ENCODE measurements at regions not wholly inside any gene's neighbourhood (a gene's known extent, or its start where the extent isn't known, plus 50 kb on each side); places are given as distances from the start of the nearest gene placed in this dataset.

DNA sequence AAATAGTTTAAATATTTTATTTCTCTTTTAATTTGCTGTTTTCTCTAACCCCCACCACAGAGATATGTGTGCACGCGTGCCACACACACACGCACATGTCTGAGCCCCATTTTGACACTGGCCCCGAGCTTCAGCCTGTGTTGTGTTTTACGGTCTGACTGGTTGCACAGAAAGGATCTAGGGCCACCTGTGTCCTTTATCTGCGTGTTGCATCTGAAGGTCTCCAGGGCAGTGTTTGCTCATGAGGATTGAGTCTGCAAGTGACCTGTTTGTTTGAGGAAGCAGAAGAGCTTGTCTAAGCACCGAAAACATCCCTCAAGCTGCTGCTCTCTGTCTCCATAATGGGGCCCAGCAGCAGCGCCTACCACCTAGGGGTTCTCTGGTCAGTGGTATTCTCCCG is 266.4 kb upstream of the LYZL1 start:
- ChIA-PET POLR2A (no interaction called here), CTCF (interaction anchor here (1.1 to 1.6 kb wide), 2 partner anchors 9 to 29 kb away, joined by 4 to 7 read pairs; no protein-coding TSS in a partner anchor)
- no peak for DNase-seq (ENCODE audit: extremely low spot score)
- TF ChIP-seq, protein P1, sequence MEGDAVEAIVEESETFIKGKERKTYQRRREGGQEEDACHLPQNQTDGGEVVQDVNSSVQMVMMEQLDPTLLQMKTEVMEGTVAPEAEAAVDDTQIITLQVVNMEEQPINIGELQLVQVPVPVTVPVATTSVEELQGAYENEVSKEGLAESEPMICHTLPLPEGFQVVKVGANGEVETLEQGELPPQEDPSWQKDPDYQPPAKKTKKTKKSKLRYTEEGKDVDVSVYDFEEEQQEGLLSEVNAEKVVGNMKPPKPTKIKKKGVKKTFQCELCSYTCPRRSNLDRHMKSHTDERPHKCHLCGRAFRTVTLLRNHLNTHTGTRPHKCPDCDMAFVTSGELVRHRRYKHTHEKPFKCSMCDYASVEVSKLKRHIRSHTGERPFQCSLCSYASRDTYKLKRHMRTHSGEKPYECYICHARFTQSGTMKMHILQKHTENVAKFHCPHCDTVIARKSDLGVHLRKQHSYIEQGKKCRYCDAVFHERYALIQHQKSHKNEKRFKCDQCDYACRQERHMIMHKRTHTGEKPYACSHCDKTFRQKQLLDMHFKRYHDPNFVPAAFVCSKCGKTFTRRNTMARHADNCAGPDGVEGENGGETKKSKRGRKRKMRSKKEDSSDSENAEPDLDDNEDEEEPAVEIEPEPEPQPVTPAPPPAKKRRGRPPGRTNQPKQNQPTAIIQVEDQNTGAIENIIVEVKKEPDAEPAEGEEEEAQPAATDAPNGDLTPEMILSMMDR (IDR thresholded peaks at IDR 0.05; ENCODE audit: control extremely low read depth, extremely low read depth, low read depth, missing control alignments), result no peak

DNA sequence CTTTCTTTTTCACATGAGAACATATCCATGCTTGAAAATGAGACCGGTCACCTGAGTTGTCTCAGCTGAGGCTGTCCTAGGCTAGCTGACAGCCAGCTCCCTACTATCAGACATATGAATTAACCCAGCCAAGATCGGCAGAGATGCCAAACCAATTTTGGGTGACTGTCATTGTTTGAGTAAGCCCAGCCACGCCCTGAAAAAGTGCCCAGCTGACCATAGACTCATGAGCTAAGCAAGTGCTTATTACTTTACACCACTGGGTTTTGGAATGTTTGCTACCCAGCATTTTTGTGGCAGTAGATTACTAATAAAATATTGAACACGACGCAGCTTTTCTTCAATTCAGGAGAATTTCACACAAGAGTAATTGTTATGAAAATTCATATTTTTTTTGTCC is 265.2 kb upstream of the LYZL1 start:
- ChIA-PET POLR2A (no interaction called here), CTCF (interaction anchor here (1.3 to 2.0 kb wide), 3 partner anchors 8 to 395 kb away, joined by 3 to 7 read pairs (median 4); no protein-coding TSS in a partner anchor)
- no peak for DNase-seq (ENCODE audit: extremely low spot score)
- TF ChIP-seq, protein P1 (IDR thresholded peaks at IDR 0.05; ENCODE audit: control extremely low read depth, extremely low read depth, low read depth, missing control alignments), result no peak

DNA sequence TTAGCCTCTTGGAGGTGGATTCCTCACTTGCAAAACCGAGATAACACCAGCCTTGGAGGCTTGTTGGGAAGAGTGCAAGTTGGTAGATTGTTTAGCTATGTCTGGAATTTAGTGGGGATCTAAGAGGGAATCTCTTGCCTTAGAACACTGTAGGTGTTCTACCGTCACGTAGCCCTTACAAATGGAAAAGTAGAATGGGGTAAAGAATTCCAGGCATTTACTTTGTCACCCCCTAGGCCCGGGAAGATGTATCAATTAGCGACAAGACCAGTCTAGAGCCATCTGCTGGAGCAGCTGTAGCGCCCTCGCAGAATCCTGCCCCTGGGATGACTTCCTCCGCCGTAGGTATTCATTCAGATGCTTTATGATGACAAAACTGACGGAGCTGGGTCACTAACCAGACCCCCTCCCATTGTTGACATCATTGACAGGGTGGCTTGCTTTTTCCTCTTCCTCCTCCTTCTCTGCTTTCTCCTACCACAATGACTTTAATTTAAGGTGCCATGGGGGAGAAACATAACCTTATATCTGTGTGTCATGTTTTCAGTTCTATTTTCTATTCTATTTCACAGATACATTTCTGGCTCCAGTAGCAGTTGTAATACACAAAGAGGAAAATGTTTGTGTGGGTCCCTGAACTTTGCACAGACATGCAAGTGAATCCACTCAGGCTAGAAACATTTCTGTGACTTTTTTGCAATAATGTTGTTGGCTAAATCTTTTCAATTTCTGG is 262.6 kb upstream of the LYZL1 start:
- CTCF ChIA-PET, result no interaction called here
- POLR2A ChIA-PET, result no interaction called here
- DNase-seq (ENCODE audit: extremely low spot score), result no peak
- TF ChIP-seq, protein P1 (IDR thresholded peaks at IDR 0.05; ENCODE audit: control extremely low read depth, extremely low read depth, low read depth, missing control alignments), result no peak

DNA sequence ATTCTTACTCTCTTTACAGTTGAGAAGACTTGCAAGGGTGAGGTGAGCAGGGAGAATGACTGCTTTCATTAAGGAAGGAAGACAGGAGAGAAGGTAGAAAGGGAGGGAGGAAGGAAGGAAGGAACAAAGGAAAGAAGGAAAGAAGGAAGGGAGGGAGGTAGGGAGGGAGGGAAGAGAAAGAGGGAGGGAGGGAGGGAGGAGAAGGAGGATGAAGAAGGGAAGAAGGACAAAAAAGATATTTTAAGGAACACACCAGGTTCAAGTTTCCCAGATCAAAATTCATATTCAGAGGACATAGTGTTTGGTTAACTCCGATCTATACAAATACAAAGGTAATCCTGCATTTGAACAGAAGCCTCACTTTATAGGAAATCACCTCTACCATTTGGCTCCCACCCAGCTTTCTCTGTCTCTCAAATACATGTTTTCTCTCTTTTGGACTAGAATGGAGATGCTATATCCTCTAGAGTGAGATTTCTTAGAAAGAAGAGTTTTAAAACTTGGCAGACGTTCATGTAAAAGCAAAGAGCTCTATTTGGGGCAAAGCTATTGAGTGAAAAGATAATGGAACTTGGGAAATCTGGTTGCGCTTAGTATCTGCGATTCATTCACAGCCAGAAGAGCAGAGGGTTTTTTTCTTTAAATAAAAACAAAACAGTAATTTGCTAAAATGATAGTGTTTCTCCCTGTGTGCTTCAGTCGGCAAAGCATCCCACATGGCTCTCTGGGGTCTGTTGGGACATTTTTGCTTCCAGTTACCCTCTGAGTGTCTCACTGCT is 261.9 kb upstream of the LYZL1 start:
- CTCF ChIA-PET, result interaction anchor here (1.6 kb wide), 1 partner anchor 24 kb away, joined by 3 read pairs; no protein-coding TSS in a partner anchor

DNA sequence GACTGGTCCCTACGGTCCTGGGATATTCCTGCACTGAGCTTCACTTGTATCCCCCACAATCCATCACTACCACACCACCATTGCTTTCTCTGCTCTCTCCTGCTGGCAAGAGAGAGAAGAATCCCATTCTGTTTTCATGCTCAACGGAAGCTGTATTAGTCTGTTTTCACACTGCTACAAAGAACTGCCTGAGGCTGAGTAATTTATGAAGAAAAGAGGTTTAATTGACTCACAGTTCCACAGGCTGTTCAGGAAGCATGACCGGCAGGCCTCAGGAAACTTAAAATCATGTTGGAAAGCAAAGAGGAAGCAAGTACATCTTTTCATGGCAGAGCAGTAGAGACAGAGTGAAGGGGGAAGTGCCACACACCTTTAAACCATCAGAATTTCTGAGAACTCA is 260.4 kb upstream of the LYZL1 start:
- ChIA-PET CTCF (interaction anchor here (1.6 kb wide), 1 partner anchor 23 kb away, joined by 3 read pairs; no protein-coding TSS in a partner anchor), POLR2A (no interaction called here)
- TF ChIP-seq, protein P1 (IDR thresholded peaks at IDR 0.05; ENCODE audit: control extremely low read depth, extremely low read depth, low read depth, missing control alignments), result no peak
- no peak for DNase-seq (ENCODE audit: extremely low spot score)

More for the DNA sequence above, 261.9 kb upstream of the LYZL1 start:
- TF ChIP-seq, protein P1 (IDR thresholded peaks at IDR 0.05; ENCODE audit: control extremely low read depth, extremely low read depth, low read depth, missing control alignments), result no peak
- DNase-seq (ENCODE audit: extremely low spot score), result no peak
- POLR2A ChIA-PET, result no interaction called here

DNA sequence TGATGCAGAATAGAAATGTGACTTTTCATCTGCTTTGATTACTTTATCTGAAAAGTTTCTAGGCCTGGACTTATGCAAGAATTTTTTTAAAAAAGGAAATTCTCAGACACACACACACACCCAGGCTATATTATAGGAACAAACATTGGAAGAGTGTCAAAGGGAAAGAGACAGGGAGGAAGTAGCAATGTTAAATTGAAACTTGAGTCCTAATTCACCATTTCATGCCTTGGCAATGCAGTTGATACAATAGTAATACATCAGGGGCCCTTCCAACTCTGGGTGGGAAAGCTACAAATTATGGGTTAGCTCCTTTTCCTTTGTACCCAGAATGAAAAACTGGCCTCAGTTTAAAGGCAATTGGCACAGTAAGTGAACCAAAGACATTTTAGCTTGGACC is 258.0 kb upstream of the LYZL1 start:
- ChIA-PET CTCF (interaction anchor here (1.5 kb wide), 1 partner anchor 8 kb away, joined by 7 read pairs; no protein-coding TSS in a partner anchor), POLR2A (no interaction called here)
- no peak for DNase-seq (ENCODE audit: extremely low spot score)
- TF ChIP-seq, protein P1 (IDR thresholded peaks at IDR 0.05; ENCODE audit: control extremely low read depth, extremely low read depth, low read depth, missing control alignments), result no peak

Data from GM10248 (cell line).